HL-60 (cell line): ENCODE measurements at regions not wholly inside any gene's neighbourhood (a gene's known extent, or its start where the extent isn't known, plus 50 kb on each side); places are given as distances from the start of the nearest gene placed in this dataset.
A peak's percentile ranks its signal among the peaks of the same experiment; 100 is the strongest.

Experiments
- DNase-seq, 2 experiments: peaks; one replicate each; pipeline ENCODE4 v3.0.0-alpha.2; 2010 to 2020; ENCODE audit warnings: low read depth in 1 of 2, low spot score in 1 of 2
- H3K27ac ChIP-seq: fragments of 250-450 bp; sonication (Bioruptor Pico); replicated peaks from 2 replicates; pipeline ENCODE4 v1.5.1; 2020; ENCODE audit warnings: mild to moderate bottlenecking, moderate library complexity
- H3K27me3 ChIP-seq: fragments of 250-450 bp; sonication (Bioruptor Pico); 2 replicates; pipeline ENCODE4 v1.5.1; 2021; ENCODE audit warnings: mild to moderate bottlenecking, moderate library complexity; ENCODE audit not compliant: insufficient read depth, poor library complexity, severe bottlenecking
- H3K4me3 ChIP-seq: replicated peaks from 2 replicates; pipeline ENCODE4 v1.5.1; 2011; ENCODE audit warnings: mild to moderate bottlenecking, control low read depth, low read length; ENCODE audit not compliant: insufficient read depth
- GABPA ChIP-seq: IDR thresholded peaks from 2 replicates; pipeline ENCODE4 v1.6.1; 2012; ENCODE audit warnings: low read depth
- POLR2AphosphoS5 ChIP-seq: IDR thresholded peaks from 2 replicates; pipeline ENCODE4 v1.6.1; 2012; ENCODE audit warnings: low read depth
- SPI1 ChIP-seq: IDR thresholded peaks from 2 replicates; pipeline ENCODE4 v1.6.1; 2012; ENCODE audit warnings: low read depth, mild to moderate bottlenecking, borderline replicate concordance
- TF ChIP-seq, protein P1 (sequence below): IDR thresholded peaks from one replicate; pipeline ENCODE4 v1.5.1; 2011; ENCODE audit warnings: low read length, control low read depth, inconsistent platforms; ENCODE audit not compliant: insufficient read depth
- TF ChIP-seq, protein P2 (sequence below): IDR thresholded peaks from 2 replicates; pipeline ENCODE4 v1.6.1; 2012; ENCODE audit warnings: low read depth; ENCODE audit not compliant: insufficient replicate concordance

DNA sequence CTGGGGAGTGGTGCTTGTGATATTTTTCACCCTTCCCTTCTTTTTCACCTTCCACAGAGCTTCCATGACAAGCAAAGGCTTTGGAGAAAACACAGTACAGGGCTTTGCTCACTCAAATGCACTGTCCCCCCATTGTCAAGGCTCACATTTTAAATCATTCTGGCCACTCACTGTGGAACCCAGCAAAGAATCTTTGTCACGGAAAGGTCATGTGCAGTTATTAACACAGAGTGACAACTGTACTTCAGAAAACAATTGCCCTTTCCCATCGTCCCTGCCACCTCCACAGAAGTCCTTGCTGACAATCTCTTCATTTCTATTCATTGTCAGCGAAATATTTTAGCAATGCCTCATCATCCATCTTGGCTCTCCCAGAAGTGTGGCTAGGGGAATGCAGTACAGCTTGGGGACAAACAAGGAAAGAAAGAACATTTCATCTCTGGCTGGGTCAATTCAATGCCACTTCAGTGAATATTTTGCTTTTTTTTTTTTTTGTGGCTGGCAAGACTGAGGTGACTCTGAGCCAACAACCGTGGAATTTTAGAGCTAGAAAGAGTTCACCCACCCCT, 851.0 kb downstream of the KCNMA1 start:
- TF ChIP-seq, protein P1, sequence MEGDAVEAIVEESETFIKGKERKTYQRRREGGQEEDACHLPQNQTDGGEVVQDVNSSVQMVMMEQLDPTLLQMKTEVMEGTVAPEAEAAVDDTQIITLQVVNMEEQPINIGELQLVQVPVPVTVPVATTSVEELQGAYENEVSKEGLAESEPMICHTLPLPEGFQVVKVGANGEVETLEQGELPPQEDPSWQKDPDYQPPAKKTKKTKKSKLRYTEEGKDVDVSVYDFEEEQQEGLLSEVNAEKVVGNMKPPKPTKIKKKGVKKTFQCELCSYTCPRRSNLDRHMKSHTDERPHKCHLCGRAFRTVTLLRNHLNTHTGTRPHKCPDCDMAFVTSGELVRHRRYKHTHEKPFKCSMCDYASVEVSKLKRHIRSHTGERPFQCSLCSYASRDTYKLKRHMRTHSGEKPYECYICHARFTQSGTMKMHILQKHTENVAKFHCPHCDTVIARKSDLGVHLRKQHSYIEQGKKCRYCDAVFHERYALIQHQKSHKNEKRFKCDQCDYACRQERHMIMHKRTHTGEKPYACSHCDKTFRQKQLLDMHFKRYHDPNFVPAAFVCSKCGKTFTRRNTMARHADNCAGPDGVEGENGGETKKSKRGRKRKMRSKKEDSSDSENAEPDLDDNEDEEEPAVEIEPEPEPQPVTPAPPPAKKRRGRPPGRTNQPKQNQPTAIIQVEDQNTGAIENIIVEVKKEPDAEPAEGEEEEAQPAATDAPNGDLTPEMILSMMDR, result no peak
- TF ChIP-seq GABPA, result no peak
- TF ChIP-seq, protein P2, sequence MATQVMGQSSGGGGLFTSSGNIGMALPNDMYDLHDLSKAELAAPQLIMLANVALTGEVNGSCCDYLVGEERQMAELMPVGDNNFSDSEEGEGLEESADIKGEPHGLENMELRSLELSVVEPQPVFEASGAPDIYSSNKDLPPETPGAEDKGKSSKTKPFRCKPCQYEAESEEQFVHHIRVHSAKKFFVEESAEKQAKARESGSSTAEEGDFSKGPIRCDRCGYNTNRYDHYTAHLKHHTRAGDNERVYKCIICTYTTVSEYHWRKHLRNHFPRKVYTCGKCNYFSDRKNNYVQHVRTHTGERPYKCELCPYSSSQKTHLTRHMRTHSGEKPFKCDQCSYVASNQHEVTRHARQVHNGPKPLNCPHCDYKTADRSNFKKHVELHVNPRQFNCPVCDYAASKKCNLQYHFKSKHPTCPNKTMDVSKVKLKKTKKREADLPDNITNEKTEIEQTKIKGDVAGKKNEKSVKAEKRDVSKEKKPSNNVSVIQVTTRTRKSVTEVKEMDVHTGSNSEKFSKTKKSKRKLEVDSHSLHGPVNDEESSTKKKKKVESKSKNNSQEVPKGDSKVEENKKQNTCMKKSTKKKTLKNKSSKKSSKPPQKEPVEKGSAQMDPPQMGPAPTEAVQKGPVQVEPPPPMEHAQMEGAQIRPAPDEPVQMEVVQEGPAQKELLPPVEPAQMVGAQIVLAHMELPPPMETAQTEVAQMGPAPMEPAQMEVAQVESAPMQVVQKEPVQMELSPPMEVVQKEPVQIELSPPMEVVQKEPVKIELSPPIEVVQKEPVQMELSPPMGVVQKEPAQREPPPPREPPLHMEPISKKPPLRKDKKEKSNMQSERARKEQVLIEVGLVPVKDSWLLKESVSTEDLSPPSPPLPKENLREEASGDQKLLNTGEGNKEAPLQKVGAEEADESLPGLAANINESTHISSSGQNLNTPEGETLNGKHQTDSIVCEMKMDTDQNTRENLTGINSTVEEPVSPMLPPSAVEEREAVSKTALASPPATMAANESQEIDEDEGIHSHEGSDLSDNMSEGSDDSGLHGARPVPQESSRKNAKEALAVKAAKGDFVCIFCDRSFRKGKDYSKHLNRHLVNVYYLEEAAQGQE, result no peak
- Histone ChIP-seq H3K4me3 (no peak overlapping the region), H3K27ac (no peak overlapping the region), H3K27me3 (no peaks in the 10 kb centered on the region)
- DNase-seq, result no peak

DNA sequence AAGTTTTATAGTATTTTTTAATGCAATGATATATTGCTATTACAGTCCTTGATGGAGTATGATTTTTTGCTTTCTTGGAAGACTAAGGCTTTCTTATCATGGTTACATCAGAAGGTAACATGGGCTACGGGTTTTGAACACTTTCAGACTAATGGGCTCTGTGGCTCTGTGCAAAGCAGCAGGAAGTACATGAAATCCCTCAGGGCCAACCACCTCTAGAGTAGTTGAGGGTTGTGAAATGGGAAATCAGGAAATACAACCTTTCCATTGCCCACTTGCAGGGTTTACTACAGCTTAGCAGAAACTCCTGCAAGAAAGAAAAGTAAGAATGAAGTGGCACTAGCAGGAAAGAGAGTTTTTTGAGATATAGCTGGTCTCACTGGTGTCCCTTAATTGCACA, 853.5 kb downstream of the KCNMA1 start:
- TF ChIP-seq SPI1, result no peak
- TF ChIP-seq GABPA, result 0 out of 2 replicates have a peak, but pooled peaks have one; percentile 17

DNA sequence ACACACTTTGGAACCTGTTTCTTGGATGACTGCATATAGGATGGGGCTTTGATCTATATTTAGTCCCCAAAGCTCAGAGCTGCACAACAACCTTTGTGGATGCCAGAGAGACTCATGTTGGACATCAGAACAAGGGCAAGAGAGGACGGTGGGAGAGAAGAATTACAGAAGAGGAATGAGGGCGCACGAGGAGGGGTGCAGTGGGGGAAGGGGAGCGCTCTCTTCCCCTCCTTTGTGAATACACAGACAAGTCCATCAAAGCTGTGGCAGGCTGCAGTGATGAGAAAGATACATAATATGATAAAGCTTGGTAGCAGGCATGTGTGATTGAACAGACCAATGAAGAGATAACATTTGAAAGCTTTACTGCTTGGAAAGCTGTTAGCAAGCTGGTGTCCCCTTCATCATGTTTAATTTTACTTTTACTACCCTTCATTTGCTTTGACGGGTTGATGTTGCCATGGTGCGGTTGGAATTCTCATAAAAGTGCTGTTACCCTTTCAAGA, 857.8 kb downstream of the KCNMA1 start:
- TF ChIP-seq GABPA (no peak), SPI1 (no peak), POLR2AphosphoS5 (no peak)
- TF ChIP-seq, protein P2, result no peak
- TF ChIP-seq, protein P1, result no peak
- H3K27me3 ChIP-seq, result no peaks in the 10 kb centered on the region

More for the DNA sequence above, 853.5 kb downstream of the KCNMA1 start:
- peak in 1 of 2 experiments; percentile 72 for DNase-seq
- peak overlapping the region; percentile 4; the same call in 1 of the 2 replicates for H3K27ac ChIP-seq
- no peaks in the 10 kb centered on the region for H3K27me3 ChIP-seq
- no peak overlapping the region for H3K4me3 ChIP-seq

DNA sequence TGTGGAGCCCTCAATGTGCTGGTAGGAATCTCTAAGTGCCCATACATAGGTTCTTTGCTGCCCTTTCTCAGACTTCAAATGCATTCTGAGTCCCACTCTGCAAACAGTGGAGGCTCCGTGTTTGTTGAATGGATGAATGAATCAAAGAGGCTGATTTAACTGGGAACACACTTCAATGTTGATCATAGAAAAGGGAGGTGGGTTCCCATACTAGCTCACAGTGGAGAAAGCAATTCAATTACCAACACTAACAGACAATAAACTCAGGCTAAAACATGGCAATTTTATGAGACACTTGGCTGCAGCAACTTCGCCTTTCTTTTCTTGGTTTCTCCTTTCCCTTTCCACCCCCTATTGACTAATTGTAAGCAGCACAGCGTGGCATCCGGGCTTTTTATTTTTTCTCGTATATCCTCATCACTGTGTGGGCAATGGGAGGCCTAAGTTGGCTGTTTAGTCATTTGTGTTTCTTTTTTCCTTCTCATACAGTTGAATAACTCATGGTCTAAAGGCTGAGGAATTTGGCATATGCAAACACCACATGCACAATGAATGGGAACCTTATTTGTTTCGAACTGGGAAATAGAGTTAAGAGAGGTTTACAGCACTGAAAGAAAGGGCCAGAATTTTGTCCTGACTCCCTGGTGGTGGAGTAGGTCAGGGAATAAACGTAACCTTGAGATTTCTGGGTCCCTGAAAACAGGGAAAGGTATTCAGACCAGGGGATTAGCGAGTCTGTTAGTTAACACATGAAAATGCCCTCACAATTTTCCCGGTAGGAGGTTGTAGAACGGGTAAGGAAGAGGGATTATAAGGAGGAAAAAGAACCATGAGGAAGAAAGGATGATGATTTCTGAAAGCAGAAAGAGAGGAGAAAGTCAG, 858.5 kb downstream of the KCNMA1 start:
- DNase-seq, result no peak
- TF ChIP-seq, protein P1, result no peak
- no peak for TF ChIP-seq POLR2AphosphoS5
- TF ChIP-seq GABPA, result no peak
- TF ChIP-seq, protein P2, result no peak
- no peak for TF ChIP-seq SPI1
- Histone ChIP-seq H3K27me3 (no peaks in the 10 kb centered on the region), H3K4me3 (no peak overlapping the region), H3K27ac (no peak overlapping the region)

More for the DNA sequence above, 857.8 kb downstream of the KCNMA1 start:
- DNase-seq, result no peak
- Histone ChIP-seq H3K4me3 (no peak overlapping the region), H3K27ac (no peak overlapping the region)
